Endothelial cell of umbilical vein (primary cell): ENCODE measurements at regions not wholly inside any gene's neighbourhood (a gene's known extent, or its start where the extent isn't known, plus 50 kb on each side); places are given as distances from the start of the nearest gene placed in this dataset.
"Not testable (repeated sequence)": the region's sequence is repeated elsewhere in the genome, so short reads cannot be mapped to it uniquely, and the experiment has no call there.

Source experiments
- CTCF ChIP-seq, 2 donors: IDR thresholded peaks; 1 replicate in 1 of 2; 2 replicates in 1 of 2; pipeline ENCODE4 v1.5.1; 2011; ENCODE audit warnings: low read length in 2 of 2, mild to moderate bottlenecking in 2 of 2, moderate library complexity in 2 of 2, control low read depth in 1 of 2, inconsistent platforms in 1 of 2, low read depth in 1 of 2; ENCODE audit not compliant: insufficient read depth in 1 of 2; ENCODE audit errors: extremely low read depth in 1 of 2
- EZH2 ChIP-seq: IDR thresholded peaks from 2 replicates; pipeline ENCODE4 v1.6.1; 2012; ENCODE audit warnings: borderline replicate concordance, low read depth, mild to moderate bottlenecking, moderate library complexity, low read length, inconsistent platforms; ENCODE audit not compliant: severe bottlenecking
- FOS ChIP-seq: IDR thresholded peaks from 2 replicates; pipeline ENCODE4 v1.6.1; 2011; ENCODE audit warnings: mild to moderate bottlenecking, low read length, moderate library complexity, borderline replicate concordance; ENCODE audit not compliant: insufficient read depth
- GATA2 ChIP-seq: IDR thresholded peaks from 2 replicates; pipeline ENCODE4 v1.7.0; 2011; ENCODE audit warnings: low read depth, mild to moderate bottlenecking, moderate library complexity, mixed read lengths, low read length; ENCODE audit not compliant: insufficient read length, insufficient read depth
- JUN ChIP-seq: IDR thresholded peaks from 2 replicates; pipeline ENCODE4 v1.6.1; 2011; ENCODE audit warnings: borderline replicate concordance, low read depth; ENCODE audit not compliant: insufficient read length, insufficient read depth
- MYC ChIP-seq: IDR thresholded peaks from one replicate; pipeline ENCODE4 v1.6.1; 2011; ENCODE audit warnings: mild to moderate bottlenecking, low read depth, low read length
- POLR2A ChIP-seq: IDR thresholded peaks from 2 replicates; pipeline ENCODE4 v1.6.1; 2012; ENCODE audit warnings: low read depth, mild to moderate bottlenecking, control low read depth, low read length
- POLR2AphosphoS5 ChIP-seq: IDR thresholded peaks from 2 replicates; pipeline ENCODE4 v1.6.1; 2012; ENCODE audit warnings: low read depth, mild to moderate bottlenecking, control low read depth, low read length, moderate library complexity; ENCODE audit not compliant: insufficient read depth
- TF ChIP-seq, protein P1 (sequence below): IDR thresholded peaks from 2 replicates; pipeline ENCODE4 v1.6.1; 2011; ENCODE audit not compliant: insufficient read depth, insufficient read length

DNA sequence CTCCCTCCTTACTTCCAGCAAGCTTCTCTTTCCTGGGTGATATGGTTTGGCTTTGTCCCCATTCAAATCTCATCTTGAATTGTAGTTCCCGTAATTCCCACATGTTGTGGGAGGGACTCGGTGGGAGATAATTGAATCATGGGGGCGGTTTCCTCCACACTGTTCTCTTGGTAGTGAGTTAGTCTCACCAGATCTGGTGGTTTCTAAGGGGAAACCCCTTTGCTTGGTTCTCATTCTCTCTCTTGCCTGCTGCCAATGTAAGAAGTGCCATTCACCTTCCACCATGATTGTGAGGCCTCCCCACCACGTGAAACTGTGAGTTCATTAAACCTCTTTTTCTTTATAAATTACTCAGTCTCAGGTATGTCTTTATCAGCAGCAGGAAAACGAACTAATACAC, 271.8 kb downstream of the C12orf75 start:
- TF ChIP-seq CTCF (IDR thresholded peaks at IDR 0.05; ENCODE audit: extremely low read depth in 1 of 2, insufficient read depth in 1 of 2, low read depth in 1 of 2, low read length in 2 of 2); EZH2; FOS; JUN; POLR2A; MYC; POLR2AphosphoS5; GATA2: not testable (repeated sequence)
- TF ChIP-seq, protein P1, sequence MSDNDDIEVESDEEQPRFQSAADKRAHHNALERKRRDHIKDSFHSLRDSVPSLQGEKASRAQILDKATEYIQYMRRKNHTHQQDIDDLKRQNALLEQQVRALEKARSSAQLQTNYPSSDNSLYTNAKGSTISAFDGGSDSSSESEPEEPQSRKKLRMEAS: not testable (repeated sequence)
